PC-3 (cell line): ENCODE measurements at regions not wholly inside any gene's neighbourhood (a gene's known extent, or its start where the extent isn't known, plus 50 kb on each side); places are given as distances from the start of the nearest gene placed in this dataset.

Experiments
- ATAC-seq: fragments of 200-7000 bp; cut with Tn5 transposase; 2 replicates; pipeline ENCODE4 v1.9.1; 2020; ENCODE audit warnings: mild to moderate bottlenecking, moderate library complexity
- BruUV-seq: library from RNA; stranded (reverse); fragments of 400-500 nt; replicated peaks from 2 replicates; lab custom pipeline; 2021; lab: Mats Ljungman, UMichigan
- CTCF ChIA-PET: fragments of 300-600 bp; sonication (Branson Sonifier 250); formaldehyde crosslinking; loops from one replicate; lab custom pipeline; 2022; ENCODE audit warnings: antibody characterized with exemption; lab: Charles Lee
- POLR2A ChIA-PET: fragments of 300-600 bp; sonication (Branson Sonifier 250); formaldehyde crosslinking; loops from one replicate; lab custom pipeline; 2022; ENCODE audit warnings: antibody characterized with exemption; ENCODE audit not compliant: unreplicated experiment; lab: Charles Lee
- DNase-seq: peaks from one replicate; pipeline ENCODE4 v3.0.0-alpha.2; 2015
- H2AFZ ChIP-seq: fragments of 300-600 bp; sonication (generic); 2 replicates; pipeline ENCODE4 v1.6.0; 2016; ENCODE audit warnings: antibody characterized with exemption, low read length
- H3F3A ChIP-seq: fragments of 300-600 bp; sonication (generic); one replicate; pipeline ENCODE4 v1.6.0; 2017; ENCODE audit warnings: antibody characterized with exemption, low read length, control low read depth, mild to moderate bottlenecking; ENCODE audit not compliant: unreplicated experiment
- H3K27ac ChIP-seq: fragments of 300-600 bp; sonication (generic); 2 replicates; pipeline ENCODE4 v1.5.1; 2016; ENCODE audit warnings: mild to moderate bottlenecking, low read length
- H3K27me3 ChIP-seq: fragments of 300-600 bp; sonication (generic); 2 replicates; pipeline ENCODE4 v1.6.1; 2016; ENCODE audit warnings: low read length, mixed read lengths
- H3K36me3 ChIP-seq: fragments of 300-600 bp; sonication (generic); 2 replicates; pipeline ENCODE4 v1.6.1; 2016; ENCODE audit warnings: low read depth, mixed run types, low read length, mixed read lengths
- H3K4me1 ChIP-seq: fragments of 300-600 bp; sonication (generic); 2 replicates; pipeline ENCODE4 v1.5.1; 2016; ENCODE audit warnings: low read length; ENCODE audit not compliant: insufficient read depth
- H3K4me2 ChIP-seq: fragments of 300-600 bp; sonication (generic); 2 replicates; pipeline ENCODE4 v1.6.0; 2016; ENCODE audit warnings: low read length
- H3K4me3 ChIP-seq: fragments of 300-600 bp; sonication (generic); 2 replicates; pipeline ENCODE4 v1.5.1; 2016; ENCODE audit warnings: mild to moderate bottlenecking, low read length, mixed read lengths
- H3K79me2 ChIP-seq: fragments of 300-600 bp; sonication (generic); 2 replicates; pipeline ENCODE4 v1.6.1; 2017; ENCODE audit warnings: low read length, mixed read lengths
- H3K9ac ChIP-seq: fragments of 300-600 bp; sonication (generic); 2 replicates; pipeline ENCODE4 v1.6.0; 2016; ENCODE audit warnings: mild to moderate bottlenecking, low read length
- H3K9me2 ChIP-seq: fragments of 300-600 bp; sonication (generic); replicated peaks from 2 replicates; pipeline ENCODE4 v1.6.1; 2016; ENCODE audit warnings: mixed run types, low read length, mixed read lengths
- H3K9me3 ChIP-seq: fragments of 300-600 bp; sonication (generic); 2 replicates; pipeline ENCODE4 v1.6.1; 2016; ENCODE audit warnings: low read length, mixed read lengths
- H4K20me1 ChIP-seq: fragments of 300-600 bp; sonication (generic); 2 replicates; pipeline ENCODE4 v1.6.1; 2016; ENCODE audit warnings: low read length, mixed read lengths
- EZH2 ChIP-seq: fragments of 300-600 bp; sonication (generic); IDR thresholded peaks from one replicate; pipeline ENCODE4 v1.6.1; 2017; ENCODE audit warnings: antibody characterized with exemption, mild to moderate bottlenecking, low read length; ENCODE audit not compliant: unreplicated experiment
- EZH2phosphoT487 ChIP-seq: fragments of 300-600 bp; sonication (generic); IDR thresholded peaks from 2 replicates; pipeline ENCODE4 v1.6.1; 2018; ENCODE audit warnings: mild to moderate bottlenecking, antibody characterized with exemption, low read length, borderline replicate concordance
- intact Hi-C: fragments of 100-400 bp; cut with micrococcal nuclease; formaldehyde crosslinking; loops from 2 replicates; pipeline ENCODE4 v1.9.0; 2023
- TF ChIP-seq, protein P1 (sequence below): fragments of 300-600 bp; sonication (generic); conservative IDR thresholded peaks from 2 replicates; pipeline ENCODE4 v1.5.1; 2017; ENCODE audit warnings: antibody characterized with exemption, low read depth, mild to moderate bottlenecking, low read length

DNA sequence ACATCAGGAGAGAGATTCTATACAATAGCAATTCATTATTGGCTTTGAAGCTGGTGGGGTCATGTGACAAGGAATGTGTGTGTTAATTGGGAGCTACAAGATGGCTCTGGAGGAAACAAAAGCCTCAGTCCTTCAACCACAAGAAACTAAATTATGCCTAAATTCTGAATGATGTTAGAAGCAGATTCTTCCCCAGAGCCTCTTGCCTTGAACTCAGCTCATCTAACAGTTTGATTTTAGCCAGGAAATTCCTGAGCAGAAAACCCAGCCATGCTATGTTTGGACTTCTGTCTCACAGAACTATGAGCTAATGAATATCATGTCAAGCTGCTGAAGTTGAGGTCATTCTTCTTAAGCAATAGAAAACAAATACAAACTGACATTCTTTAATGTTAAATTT, 274.7 kb downstream of the SLC6A15 start:
- intact Hi-C loops = loop anchor here (1.0 kb wide), 1 partner anchor 204 kb away; no protein-coding TSS in a partner anchor
- POLR2A ChIA-PET = no interaction called here
- H2AFZ ChIP-seq = 0 out of 2 replicates have a peak overlapping the region, but pooled peaks have one; percentile 28

GRCh38 chr12:84636801-84637290, 275.8 kb downstream of the SLC6A15 start:
- intact Hi-C loops = loop anchor here (1.0 kb wide), 1 partner anchor 205 kb away; no protein-coding TSS in a partner anchor
- Histone ChIP-seq H3F3A (no peaks in the 10 kb centered on the region), H3K9me3 (no peaks in the 10 kb centered on the region), H3K79me2 (no peaks in the 10 kb centered on the region), H3K9me2 (no peaks in the 10 kb centered on the region), H3K36me3 (no peaks in the 10 kb centered on the region), H2AFZ (no peak overlapping the region), H3K27me3 (no peaks in the 10 kb centered on the region), H3K4me2 (no peak overlapping the region), H3K9ac (no peak overlapping the region), H3K4me3 (no peak overlapping the region), H4K20me1 (no peaks in the 10 kb centered on the region), H3K4me1 (no peaks in the 10 kb centered on the region), H3K27ac (no peak overlapping the region)
- no peak for ATAC-seq
- TF ChIP-seq EZH2phosphoT487 (no peak), EZH2 (no peak)
- TF ChIP-seq, protein P1, sequence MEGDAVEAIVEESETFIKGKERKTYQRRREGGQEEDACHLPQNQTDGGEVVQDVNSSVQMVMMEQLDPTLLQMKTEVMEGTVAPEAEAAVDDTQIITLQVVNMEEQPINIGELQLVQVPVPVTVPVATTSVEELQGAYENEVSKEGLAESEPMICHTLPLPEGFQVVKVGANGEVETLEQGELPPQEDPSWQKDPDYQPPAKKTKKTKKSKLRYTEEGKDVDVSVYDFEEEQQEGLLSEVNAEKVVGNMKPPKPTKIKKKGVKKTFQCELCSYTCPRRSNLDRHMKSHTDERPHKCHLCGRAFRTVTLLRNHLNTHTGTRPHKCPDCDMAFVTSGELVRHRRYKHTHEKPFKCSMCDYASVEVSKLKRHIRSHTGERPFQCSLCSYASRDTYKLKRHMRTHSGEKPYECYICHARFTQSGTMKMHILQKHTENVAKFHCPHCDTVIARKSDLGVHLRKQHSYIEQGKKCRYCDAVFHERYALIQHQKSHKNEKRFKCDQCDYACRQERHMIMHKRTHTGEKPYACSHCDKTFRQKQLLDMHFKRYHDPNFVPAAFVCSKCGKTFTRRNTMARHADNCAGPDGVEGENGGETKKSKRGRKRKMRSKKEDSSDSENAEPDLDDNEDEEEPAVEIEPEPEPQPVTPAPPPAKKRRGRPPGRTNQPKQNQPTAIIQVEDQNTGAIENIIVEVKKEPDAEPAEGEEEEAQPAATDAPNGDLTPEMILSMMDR = no peak
- peak; percentile 30 for DNase-seq
- BruUV-seq = no TSS peak
- ChIA-PET CTCF (no interaction called here), POLR2A (no interaction called here)

More for the DNA sequence above, 274.7 kb downstream of the SLC6A15 start:
- DNase-seq (no peak), ATAC-seq (no peak)
- Histone ChIP-seq H3K9me2 (no peaks in the 10 kb centered on the region), H3K4me2 (no peak overlapping the region), H3K9ac (no peak overlapping the region), H3K4me3 (no peak overlapping the region), H3K27ac (no peak overlapping the region), H3K9me3 (no peaks in the 10 kb centered on the region), H3K79me2 (no peaks in the 10 kb centered on the region), H3K27me3 (no peaks in the 10 kb centered on the region), H3K4me1 (no peaks in the 10 kb centered on the region), H3F3A (no peaks in the 10 kb centered on the region), H4K20me1 (no peaks in the 10 kb centered on the region), H3K36me3 (no peaks in the 10 kb centered on the region)
- no peak for TF ChIP-seq EZH2
- TF ChIP-seq, protein P1 = no peak; the same call in 1 of the 2 replicates
- no peak for TF ChIP-seq EZH2phosphoT487
- CTCF ChIA-PET = interaction anchor here (0.8 kb wide), 1 partner anchor 205 kb away, joined by 4 read pairs; no protein-coding TSS in a partner anchor
- BruUV-seq = no TSS peak

DNA sequence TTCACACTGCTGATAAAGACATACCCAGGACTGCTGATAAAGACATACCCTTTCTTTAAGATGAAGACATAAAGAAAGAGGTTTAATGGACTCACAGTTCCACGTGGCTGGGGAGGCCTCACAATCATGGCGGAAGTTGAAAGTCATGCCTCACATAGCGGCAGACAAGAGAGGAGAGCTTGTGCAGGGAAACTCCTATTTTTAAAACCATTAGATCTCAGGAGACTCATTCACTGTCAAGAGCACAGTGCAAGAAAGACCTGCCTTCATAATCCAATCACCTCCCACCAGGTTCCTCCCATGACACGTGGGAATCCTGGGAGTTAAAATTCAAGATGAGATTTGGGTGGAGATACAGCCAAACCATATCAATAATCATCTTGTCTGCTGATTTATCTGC, 278.1 kb downstream of the SLC6A15 start:
- Histone ChIP-seq H4K20me1 (no peaks in the 10 kb centered on the region), H3K79me2 (no peaks in the 10 kb centered on the region), H3K9me2 (no peaks in the 10 kb centered on the region), H3K27me3 (no peaks in the 10 kb centered on the region; the same call in 1 of the 2 replicates), H3K9ac (no peak overlapping the region), H2AFZ (no peak overlapping the region), H3K36me3 (no peaks in the 10 kb centered on the region), H3K4me3 (no peak overlapping the region), H3K9me3 (no peaks in the 10 kb centered on the region), H3F3A (no peaks in the 10 kb centered on the region), H3K27ac (no peak overlapping the region), H3K4me1 (no peaks in the 10 kb centered on the region), H3K4me2 (no peak overlapping the region)
- ChIA-PET CTCF (no interaction called here), POLR2A (no interaction called here)
- intact Hi-C loops = no loop called here
- DNase-seq = no peak
- TF ChIP-seq EZH2 = no peak
- TF ChIP-seq, protein P1 = no peak
- no peak for TF ChIP-seq EZH2phosphoT487
- ATAC-seq = no peak
- no TSS peak for BruUV-seq
